ENCODE measurements at regions not wholly inside any gene's neighbourhood (a gene's known extent, or its start where the extent isn't known, plus 50 kb on each side); places are given as distances from the start of the nearest gene placed in this dataset.
A peak's percentile ranks its signal among the peaks of the same experiment; 100 is the strongest.
"Not testable (repeated sequence)": the region's sequence is repeated elsewhere in the genome, so short reads cannot be mapped to it uniquely, and the experiment has no call there.

- no peak for DNase-seq (ENCODE audit: low read depth)
Measured at GRCh38 chr13:80828759-80829158, 487.8 kb upstream of the SPRY2 start.

- DNase-seq (ENCODE audit: low read depth) = no peak
Measured at GRCh38 chr13:80825276-80825675, 484.4 kb upstream of the SPRY2 start.

- peak; percentile 81 for DNase-seq (ENCODE audit: low read depth)
Measured at GRCh38 chr13:80824229-80824628, 483.3 kb upstream of the SPRY2 start.

GRCh38 chr13:80823472-80823871, 482.5 kb upstream of the SPRY2 start:
- DNase-seq (ENCODE audit: low read depth) = no peak

GRCh38 chr13:80821466-80821865, 480.5 kb upstream of the SPRY2 start:
- DNase-seq (ENCODE audit: low read depth) = no peak

- DNase-seq (ENCODE audit: low read depth) = no peak
Measured at GRCh38 chr13:80817979-80818378, 477.1 kb upstream of the SPRY2 start.

- DNase-seq (ENCODE audit: low read depth) = peak; percentile 23
Measured at GRCh38 chr13:80814541-80814940, 473.6 kb upstream of the SPRY2 start.

GRCh38 chr13:80810294-80810693, 469.4 kb upstream of the SPRY2 start:
- DNase-seq (ENCODE audit: low read depth) = not testable (repeated sequence)

- DNase-seq (ENCODE audit: low read depth) = no peak
Measured at GRCh38 chr13:80802946-80803345, 462.0 kb upstream of the SPRY2 start.

- DNase-seq (ENCODE audit: low read depth) = no peak
Measured at GRCh38 chr13:80798576-80799133, 457.7 kb upstream of the SPRY2 start.

GRCh38 chr13:80787604-80788003, 446.7 kb upstream of the SPRY2 start:
- DNase-seq (ENCODE audit: low read depth) = no peak

- DNase-seq (ENCODE audit: low read depth) = peak; percentile 43
Measured at GRCh38 chr13:80783926-80784565, 443.1 kb upstream of the SPRY2 start.

- DNase-seq (ENCODE audit: low read depth) = no peak
Measured at GRCh38 chr13:80782441-80782840, 441.5 kb upstream of the SPRY2 start.

GRCh38 chr13:80778297-80778696, 437.4 kb upstream of the SPRY2 start:
- DNase-seq (ENCODE audit: low read depth) = no peak

- no peak for DNase-seq (ENCODE audit: low read depth)
Measured at GRCh38 chr13:80757694-80758093, 416.8 kb upstream of the SPRY2 start.

- peak; percentile 53 for DNase-seq (ENCODE audit: low read depth)
Measured at GRCh38 chr13:80755910-80756309, 415.0 kb upstream of the SPRY2 start.

- no peak for DNase-seq (ENCODE audit: low read depth)
Measured at GRCh38 chr13:80754441-80754840, 413.5 kb upstream of the SPRY2 start.

GRCh38 chr13:80753866-80754265, 412.9 kb upstream of the SPRY2 start:
- DNase-seq (ENCODE audit: low read depth) = peak; percentile 13

- DNase-seq (ENCODE audit: low read depth) = no peak
Measured at GRCh38 chr13:80751854-80752253, 410.9 kb upstream of the SPRY2 start.

GRCh38 chr13:80744147-80744914, 403.4 kb upstream of the SPRY2 start:
- no peak for DNase-seq (ENCODE audit: low read depth)

GRCh38 chr13:80742033-80742432, 401.1 kb upstream of the SPRY2 start:
- no peak for DNase-seq (ENCODE audit: low read depth)

- no peak for DNase-seq (ENCODE audit: low read depth)
Measured at GRCh38 chr13:80740071-80740470, 399.1 kb upstream of the SPRY2 start.

GRCh38 chr13:80737513-80737912, 396.6 kb upstream of the SPRY2 start:
- no peak for DNase-seq (ENCODE audit: low read depth)
